ENCODE measurements at regions not wholly inside any gene's neighbourhood (a gene's known extent, or its start where the extent isn't known, plus 50 kb on each side); places are given as distances from the start of the nearest gene placed in this dataset.

DNA sequence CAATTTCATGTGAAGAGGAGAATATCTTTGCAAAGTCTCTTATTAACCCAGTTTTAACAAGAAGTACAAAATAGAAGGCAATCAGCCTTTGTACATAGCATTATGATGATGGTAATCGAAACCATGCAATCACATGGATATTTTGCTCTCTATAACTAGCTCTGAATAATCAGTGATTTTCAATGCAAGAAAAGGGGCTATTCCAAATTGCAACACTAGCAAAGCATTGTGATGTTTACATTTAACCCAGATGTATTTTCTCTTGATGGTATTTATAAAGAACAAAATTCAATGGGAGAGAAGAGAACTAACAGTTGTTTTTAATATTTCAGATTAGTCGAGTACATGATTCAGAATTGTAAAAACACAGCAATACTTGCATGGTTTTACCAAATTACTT is 437.5 kb upstream of the DMAC1 start:
- no peak for TF ChIP-seq CTCF (conservative IDR thresholded peaks at IDR 0.05 in 1 of 2, IDR thresholded peaks at IDR 0.05 in 1 of 2; ENCODE audit: low read depth in 1 of 2, low read length in 2 of 2)
- no peak for TF ChIP-seq EZH2 (IDR thresholded peaks at IDR 0.05; ENCODE audit: low read length, missing control alignments)
